SK-N-MC (cell line): ENCODE measurements at regions not wholly inside any gene's neighbourhood (a gene's known extent, or its start where the extent isn't known, plus 50 kb on each side); places are given as distances from the start of the nearest gene placed in this dataset.

Experiments used
- EZH2 ChIP-seq: fragments of 200-600 bp; sonication (generic); IDR thresholded peaks from one replicate; pipeline ENCODE4 v1.6.1; 2017; ENCODE audit warnings: antibody characterized with exemption
- FOXP2 ChIP-seq: optimal IDR thresholded peaks from 2 replicates; pipeline ENCODE3; 2011; ENCODE audit warnings: mild to moderate bottlenecking, moderate library complexity; ENCODE audit not compliant: insufficient read depth; ENCODE audit errors: extremely low read length, control extremely low read depth
- POLR2AphosphoS5 ChIP-seq: IDR thresholded peaks from 2 replicates; pipeline ENCODE4 v1.6.1; 2012; ENCODE audit warnings: mild to moderate bottlenecking, low read depth, low read length, borderline replicate concordance

GRCh38 chr6:12601881-12602280, 114.7 kb upstream of the PHACTR1 start:
- TF ChIP-seq EZH2 (no peak), POLR2AphosphoS5 (no peak), FOXP2 (no peak)
